ENCODE measurements at regions not wholly inside any gene's neighbourhood (a gene's known extent, or its start where the extent isn't known, plus 50 kb on each side); places are given as distances from the start of the nearest gene placed in this dataset.
A peak's percentile ranks its signal among the peaks of the same experiment; 100 is the strongest.

DNA sequence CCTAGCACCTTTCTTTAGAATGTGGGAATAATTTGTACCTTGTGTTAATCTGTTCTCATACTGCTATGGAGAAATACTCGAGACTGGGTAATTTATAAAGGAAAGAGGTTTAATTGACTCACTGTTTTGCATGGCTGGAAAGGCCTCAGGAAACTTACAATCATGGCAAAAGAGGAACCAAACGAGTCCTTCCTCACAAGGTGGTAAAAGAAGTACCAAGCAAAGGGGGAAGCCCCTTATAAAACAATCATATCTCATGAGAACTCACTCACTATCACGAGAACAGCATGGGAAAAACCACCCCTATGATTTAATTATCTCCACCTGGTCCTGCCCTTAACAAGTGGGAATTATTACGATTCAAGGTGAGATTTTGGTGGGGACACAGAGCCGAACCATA, 127.1 kb upstream of the ANO3 start:
- no peak for DNase-seq

DNA sequence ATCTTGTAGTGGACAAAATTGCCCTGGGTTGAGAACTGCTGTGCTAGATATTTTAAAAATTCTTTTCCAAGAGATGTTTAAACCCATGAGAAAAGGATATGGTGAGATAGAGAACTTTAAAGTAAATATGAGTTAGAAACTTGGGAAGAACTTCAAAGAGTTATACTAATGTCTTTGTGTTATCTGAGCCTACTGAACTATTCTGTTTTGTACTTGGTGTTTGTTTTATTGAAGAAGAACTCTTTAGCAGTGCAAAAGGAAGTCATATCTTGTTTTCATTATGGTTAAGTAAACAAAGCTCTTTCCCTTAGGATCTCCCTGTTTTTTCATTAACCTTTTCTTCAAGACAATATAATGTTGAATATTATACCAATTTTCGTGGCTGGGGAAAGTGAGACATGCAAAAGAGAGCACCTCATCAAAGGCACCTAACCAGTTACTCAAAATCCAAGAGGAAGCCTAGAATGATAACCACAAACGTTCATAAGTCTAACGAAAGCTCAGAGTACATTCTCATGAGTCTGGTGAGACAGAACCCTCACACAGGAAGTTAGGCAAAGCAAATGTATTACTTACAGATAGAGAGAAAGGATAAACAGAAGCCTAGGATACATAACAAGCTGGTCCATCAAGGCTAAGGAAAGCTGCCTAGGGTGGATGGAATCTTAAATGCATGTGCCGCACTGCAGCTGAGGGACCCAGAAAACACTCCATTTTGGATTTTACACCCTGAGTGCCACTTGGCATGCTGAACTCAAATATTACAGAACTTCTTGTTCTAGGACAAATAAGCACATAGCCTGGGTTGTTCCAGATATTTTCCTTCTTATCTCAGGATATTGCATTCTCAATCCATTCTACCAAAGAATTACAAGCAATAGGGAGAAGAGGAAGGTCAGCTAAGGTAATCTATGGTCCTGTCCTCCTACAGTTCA, 112.5 kb upstream of the ANO3 start:
- no peak for DNase-seq

DNA sequence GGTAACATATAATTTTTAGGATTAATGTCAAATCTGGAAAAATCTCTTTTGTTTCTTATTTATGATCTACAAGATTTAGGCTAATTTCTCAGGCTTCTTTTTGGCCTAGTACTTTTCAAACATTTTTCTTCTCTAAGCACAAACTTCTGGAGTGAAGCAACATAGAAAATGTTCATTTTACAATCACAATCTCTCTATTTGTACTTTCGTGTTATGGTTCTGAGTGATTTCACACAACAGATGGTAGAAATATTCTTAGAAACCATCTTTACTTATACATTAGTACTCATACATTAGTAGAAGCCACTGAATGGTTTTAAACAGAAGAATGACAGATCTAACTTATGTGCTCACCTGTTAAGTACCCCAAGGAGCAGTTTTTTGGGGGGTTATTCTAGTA, 106.3 kb upstream of the ANO3 start:
- DNase-seq = no peak

DNA sequence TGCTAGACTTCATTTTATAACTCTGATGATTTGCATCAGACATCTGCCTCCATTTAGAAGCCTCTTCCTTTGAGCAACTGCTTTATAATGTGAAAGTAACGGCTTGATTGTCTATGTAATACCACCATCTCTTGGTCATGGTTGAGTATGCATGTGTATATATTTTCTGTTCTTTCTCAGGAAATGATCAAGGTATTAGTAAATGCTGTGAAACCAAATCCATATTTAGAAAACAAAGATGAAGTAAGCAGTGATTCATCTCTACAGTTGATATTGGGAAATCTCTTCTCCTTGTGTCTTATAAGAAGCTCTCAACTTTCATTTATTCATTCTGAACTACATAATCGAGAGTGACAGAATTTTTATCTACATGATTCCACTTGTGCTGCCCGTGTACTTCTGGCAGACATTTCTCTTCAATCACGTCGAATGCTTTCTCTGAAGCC, 104.6 kb upstream of the ANO3 start:
- DNase-seq = no peak

DNA sequence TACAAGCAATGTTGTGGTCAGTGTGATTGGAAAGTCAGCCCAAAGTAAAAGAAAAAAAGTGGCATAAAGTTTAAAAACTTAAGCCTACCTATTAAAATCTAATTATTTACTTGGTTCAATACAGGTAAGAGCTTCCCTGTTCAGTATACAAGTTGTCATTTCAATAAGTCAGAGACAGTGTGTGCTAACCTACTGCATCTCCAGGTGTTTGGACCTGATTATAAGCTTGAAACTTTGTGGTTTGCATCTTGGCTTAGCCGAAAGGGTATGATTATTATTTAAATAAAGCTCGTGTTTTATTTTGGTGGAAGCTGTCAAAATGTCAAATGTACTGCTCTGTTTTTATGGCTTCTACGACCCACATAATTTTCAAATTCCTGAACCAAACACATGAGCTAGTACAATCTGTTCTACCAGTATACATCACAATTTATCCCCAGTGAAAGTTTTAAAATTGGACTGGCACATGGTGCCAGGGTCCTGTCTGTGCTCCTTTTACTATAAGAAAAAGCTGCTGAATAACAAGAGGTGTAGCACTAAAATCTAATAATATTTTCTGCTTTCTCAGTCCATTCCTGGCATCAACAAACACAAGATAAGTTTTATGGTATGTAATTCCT, 103.9 kb upstream of the ANO3 start:
- DNase-seq = no peak

DNA sequence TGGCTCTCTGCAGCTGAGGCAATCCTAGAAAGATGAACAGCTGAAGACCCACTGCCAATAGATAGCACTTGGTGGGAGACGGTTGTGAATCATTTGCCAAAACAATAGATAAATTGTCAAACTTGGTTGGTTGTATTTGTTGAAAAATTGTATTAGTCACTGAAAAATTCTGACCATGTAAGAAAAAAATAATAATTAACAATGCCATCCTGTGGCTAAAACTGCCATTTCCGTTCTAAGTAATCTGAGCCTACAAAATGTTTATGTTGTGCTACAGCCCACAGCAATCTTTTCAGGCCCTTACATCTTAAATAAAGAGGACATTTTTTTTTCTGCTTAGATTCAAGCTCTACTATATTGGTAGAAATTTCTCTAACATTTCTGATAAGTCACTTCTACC, 103.2 kb upstream of the ANO3 start:
- no peak for DNase-seq

DNA sequence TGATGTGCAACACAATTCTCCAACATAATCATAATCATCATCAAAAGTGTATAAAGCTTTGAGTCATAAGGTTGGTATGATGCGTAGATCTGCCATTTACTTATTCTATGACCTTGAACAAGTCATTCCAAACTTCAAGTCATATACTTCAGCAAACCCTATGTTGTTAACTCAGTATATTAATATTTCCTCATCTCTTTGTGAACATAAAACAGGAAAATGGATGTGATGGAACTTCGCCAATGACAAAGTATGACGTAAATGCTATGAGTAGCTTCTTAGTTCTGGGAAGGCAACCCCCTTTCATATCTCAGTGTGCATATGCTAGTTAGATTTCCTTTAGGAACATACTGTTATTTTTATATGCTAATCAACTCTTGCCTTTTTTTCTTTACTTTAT, 102.7 kb upstream of the ANO3 start:
- DNase-seq = no peak

DNA sequence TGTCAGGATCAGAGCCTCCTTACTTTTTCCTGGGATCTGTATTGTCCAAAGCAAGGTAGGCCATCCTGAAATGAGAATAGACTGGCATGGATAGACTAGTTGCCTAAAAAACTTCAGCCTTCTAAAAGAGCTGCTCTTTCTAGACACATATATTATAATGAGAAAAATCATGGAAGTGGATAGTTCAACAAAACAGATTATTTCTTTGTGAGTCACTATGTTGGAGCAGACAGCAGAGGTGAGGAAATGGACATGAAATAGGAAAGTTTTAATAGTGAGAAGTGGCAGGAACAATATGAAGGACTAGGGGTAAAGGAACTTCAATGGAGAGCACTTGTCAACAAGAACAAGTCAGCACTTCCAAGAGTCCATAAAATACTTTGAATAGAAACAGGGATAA, 101.9 kb upstream of the ANO3 start:
- DNase-seq = no peak

DNA sequence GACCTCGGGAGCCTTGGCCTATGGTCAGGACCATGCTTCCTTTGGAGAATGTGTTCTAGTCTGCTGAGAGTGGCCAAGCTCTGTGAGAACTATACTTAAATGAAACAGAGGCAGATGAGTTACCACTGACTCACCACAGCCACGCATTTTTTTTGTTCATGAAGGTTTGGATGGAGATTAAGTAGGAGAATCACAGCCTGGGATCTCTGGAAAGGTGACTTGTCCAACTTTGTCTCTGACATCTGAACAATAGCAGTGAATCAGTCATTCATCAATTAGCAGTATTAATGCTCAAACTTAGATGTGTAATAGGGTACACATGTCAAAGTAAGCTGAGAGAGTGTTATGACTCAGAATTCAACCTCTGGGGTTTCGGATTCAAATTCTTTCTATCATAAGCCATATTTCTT, 100.7 kb upstream of the ANO3 start:
- no peak for DNase-seq

DNA sequence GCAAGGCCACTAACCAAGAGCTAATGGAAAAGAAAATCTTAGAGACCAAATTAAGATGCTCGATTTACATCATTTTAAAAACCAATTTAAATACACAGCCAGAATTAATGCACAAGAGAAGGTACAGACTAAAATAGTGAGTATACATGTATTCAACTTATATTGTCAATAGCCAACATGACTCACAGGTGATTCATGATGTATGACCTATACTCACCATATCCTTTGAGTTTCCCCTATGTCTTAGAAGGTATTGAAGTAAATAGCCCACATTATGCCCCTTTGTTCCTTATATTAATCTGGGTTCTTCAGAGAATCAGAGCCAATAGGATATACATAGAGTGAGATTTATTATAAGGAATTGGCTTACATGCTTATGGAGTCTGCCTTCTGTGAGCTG, 97.5 kb upstream of the ANO3 start:
- DNase-seq = no peak

DNA sequence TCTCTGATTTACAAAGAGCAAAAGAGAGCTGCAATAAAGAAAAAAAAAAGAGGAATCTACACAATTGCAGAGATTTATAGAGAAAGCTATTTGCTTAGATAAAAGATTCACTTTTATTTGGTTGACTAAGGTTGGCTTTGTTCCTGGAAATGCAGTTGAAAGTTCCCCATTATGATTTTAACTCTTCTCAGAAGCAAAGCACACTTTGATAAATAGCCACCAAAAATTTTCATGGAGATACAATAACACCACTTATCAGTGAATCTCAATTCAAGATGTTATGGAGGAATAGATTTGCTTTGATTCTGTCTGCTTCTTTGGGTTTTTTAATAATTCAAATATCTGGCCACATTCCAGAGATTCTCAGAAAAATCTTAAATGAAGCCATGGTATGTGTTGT, 88.5 kb upstream of the ANO3 start:
- no peak for DNase-seq

DNA sequence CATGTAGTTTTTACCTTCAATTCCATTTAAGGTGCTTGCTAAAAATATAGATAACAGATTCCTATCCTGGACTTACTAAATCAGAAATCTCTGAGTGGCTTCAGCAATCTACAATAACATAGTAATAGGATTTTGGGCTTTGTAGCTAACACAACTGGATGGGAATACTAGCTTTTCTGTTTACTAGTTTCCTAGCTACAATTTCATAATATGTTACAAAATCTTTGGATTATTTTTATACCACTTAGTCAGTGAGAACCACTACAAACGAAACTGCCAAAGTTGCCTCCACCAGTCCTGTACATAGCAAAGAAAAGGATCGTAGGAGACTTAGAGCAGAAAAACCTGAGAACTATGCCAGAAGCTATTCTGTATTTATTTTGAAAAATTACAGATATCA, 87.7 kb upstream of the ANO3 start:
- DNase-seq = no peak

DNA sequence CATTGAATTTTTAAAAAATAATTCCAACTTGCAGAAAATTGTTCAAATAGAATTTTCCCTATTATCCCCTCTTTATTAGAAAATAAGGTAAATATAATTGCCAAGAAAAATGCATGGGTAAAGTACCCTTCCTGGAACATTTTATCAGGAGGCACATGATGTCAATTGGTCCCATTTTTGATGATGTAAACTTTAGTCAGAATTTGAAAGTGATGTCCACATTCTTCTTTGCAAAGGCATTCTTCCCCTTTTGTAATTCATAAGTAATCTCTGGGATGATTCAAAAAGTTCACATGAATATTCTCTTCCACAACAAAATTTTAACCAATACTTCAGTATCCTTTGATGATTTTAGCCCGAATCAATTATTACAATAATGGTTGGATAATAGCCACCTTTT, 86.9 kb upstream of the ANO3 start:
- no peak for DNase-seq

DNA sequence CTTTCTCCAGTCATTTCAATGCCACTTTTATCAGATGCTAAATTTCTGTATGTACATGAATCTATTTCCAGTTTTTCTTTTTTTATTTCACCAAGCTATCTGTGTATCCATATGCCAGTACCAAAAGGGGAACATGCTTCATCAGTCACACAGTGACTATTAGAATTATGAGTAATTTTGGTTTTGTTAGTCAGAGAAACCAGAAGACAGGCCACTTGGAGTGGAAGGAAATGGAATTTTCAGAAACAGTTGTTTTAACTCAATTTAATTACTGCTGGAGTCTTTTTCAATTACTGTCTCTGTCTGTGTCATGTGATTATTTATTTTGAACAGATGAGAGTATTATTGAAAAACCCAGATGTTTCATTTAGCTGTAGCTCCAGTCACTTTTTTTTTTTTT, 84.6 kb upstream of the ANO3 start:
- DNase-seq = no peak

DNA sequence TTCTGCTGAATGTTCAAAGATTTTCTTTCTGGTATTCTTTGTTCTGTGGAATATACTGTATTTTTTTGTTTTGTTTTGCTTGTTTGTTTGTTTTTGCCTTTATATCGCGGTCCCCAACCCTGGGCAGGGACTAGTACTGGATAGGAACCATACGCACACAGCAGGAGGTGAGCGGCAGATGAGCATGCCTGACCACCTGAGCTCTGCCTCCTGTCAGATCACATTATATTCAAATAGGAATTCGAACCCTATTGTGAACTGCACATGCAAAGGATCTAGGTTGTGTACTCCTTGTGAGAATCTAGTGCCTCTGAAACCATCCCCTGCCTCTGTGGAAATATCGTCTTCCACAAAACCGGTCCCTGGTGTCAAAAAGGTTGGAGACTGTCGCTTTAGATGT, 83.3 kb upstream of the ANO3 start:
- DNase-seq = no peak

DNA sequence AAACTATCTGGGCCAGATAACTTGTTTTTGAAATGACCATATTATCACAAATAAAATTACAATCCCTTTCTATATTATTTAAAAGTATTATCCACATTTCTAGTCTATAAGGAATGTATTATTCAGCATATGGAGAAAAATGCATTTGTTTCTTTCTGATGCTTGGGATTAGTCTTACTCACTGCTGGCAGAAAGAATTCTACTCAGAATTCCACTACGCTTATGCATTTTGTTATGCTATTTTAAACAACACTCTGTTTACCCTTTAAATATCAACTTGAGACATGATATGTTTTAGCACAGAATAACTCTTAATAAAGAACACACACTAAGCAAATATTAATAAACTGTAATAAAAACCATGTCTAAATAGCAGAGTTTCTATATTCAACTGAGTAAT, 77.6 kb upstream of the ANO3 start:
- DNase-seq = no peak

DNA sequence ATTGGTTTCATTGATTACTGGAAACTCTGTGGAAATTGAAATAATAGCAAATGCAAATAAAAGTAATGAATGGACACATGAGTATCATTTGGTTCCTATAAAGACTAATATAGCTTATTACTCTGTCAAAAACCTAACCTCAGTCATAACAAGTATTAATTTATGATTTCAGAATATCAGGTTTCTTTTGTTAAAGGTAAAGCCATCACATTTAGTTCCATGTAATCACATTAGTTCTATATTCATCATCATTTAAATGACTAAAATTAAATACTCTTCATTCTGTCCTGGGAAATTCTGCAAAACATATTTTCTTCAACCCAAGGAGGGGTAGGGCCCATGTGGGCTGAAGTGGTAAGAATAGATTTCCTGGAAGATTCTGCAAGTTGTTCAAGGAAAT, 68.2 kb upstream of the ANO3 start:
- DNase-seq = no peak

DNA sequence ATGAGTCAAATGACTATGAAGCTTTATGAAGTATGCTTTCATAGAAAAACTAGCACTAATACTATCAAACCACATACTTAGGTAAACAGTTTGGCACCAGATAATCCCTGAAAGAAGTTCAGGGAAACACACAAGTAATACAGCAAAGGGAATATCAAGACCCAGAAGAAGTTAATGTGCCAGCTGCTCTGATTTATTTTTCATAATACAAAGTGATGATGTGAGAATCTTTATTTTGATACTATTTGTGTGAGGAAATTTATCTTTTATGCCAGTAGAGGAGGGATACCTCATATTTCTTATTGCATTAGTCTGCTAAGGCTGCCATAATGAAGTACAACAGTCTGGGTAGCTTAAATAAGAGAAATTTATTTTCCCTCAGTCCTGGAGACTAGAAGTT, 67.7 kb upstream of the ANO3 start:
- no peak for DNase-seq

DNA sequence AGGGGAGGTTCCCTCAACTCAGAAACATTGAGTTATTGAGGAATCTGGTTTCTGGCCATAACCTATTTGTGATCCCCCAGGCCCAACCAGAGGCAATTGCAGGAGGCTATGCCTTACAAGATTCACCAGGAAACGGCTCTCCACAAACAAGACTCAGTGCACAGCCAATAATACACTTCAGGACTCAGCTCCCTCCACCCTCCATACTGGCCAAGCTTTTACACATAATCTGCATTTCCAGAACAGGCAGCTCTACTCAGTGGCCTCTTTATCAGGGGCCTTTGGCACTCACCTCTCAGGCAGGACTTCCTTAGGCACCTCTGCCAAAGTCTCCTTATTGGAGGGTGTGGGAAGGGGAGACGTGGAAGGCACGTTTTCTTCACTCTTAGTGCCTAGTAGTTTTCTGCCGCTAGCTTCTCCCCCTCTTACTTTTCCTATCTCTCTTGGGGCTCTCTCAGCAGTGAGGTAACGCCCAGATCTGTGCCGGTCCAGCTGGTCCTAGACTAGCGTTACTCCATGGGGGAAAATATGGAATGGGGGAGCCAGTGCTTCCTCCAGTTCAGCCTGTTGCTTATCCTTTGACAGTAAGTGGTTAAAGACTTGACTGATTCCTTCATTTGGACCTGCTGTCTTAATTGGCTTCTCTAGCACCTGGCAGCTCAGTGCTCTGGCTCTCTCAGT, 62.8 kb upstream of the ANO3 start:
- no peak for DNase-seq

DNA sequence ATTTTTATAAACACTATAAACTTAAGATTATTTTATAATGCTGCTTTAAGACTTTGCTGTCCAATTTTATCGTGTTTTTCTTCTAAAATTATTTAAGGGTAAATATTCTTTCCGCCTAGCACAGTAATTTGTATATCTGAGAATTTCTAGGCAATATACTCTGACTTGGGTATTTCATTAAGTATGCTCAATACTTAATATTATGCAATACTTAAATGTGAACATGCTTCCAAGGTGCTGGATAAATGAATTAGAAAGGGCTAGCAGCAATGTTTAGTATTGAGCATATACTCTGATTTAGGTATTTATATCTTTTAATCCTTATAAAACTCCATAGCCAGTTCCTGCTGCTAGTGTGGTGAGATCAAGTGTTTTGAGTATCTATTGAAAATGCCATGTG, 60.3 kb upstream of the ANO3 start:
- DNase-seq = no peak

DNA sequence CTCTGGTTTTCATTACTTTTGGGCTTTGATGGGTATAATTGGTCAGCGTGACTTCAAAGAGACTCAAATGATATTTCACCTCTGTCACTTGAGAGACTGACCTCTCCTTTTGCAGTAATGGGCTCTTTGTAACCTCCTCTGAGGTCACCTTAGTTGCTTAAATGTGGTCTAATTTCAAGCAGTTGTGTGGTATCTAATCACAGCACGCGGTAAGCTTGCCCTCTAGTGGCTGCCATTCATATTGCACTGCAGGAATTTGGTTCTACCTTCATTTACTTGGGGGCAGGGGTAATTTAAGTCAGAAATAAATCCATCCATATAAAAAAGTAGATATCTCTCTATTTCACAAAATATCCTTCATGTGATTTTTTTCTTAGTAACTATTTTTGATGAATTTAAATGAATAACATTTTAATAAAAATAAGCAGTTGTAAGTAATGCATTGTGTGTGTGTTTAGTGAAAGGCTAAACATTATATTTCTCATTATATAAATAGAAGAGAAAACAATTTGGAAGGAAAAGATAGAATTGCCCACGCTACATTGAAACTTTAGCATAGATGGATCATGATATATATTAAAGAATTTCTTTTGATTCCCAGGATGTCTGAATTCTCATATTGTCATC, 55.0 kb upstream of the ANO3 start:
- peak; percentile 25 for DNase-seq

DNA sequence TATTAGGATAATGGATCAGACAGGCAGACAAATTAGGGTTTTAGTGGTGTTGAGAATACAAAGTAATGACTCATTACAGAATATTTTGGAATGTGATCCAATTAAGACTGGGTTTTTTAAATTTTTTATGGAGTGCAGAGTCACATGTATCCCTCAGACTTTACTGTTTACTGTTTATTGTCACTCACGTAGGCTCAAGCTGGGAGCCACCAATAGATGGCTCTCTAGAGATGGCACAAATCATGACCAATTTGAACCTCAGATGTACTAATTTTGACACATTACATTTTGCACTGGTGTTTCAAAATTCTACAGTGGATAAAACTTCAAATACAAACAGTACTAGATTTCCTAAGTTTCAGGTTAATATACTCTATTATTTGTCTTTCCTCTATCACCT, 53.6 kb upstream of the ANO3 start:
- no peak for DNase-seq
